GM23338 (cell line): ENCODE measurements at regions not wholly inside any gene's neighbourhood (a gene's known extent, or its start where the extent isn't known, plus 50 kb on each side); places are given as distances from the start of the nearest gene placed in this dataset.

Experiments
- ATAC-seq: fragments of 200-7000 bp; cut with Tn5 transposase; 3 replicates; pipeline ENCODE4 v1.9.1; 2020
- DNase-seq: peaks from one replicate; pipeline ENCODE4 v3.0.0-alpha.2; 2015; ENCODE audit warnings: low spot score
- H2AFZ ChIP-seq: fragments of 200-600 bp; sonication (generic); 2 replicates; pipeline ENCODE4 v1.8.0; 2016; ENCODE audit warnings: antibody characterized with exemption, mild to moderate bottlenecking, moderate library complexity
- H3F3A ChIP-seq: fragments of 200-600 bp; sonication (generic); replicated peaks from 2 replicates; pipeline ENCODE4 v1.8.0; 2017; ENCODE audit warnings: antibody characterized with exemption, mixed run types, low read depth
- H3K27ac ChIP-seq: fragments of 200-600 bp; sonication (generic); 2 replicates; pipeline ENCODE4 v1.6.1; 2016; ENCODE audit warnings: low read depth
- H3K27me3 ChIP-seq: fragments of 200-600 bp; sonication (generic); 2 replicates; pipeline ENCODE4 v1.8.0; 2016; ENCODE audit warnings: mild to moderate bottlenecking, mixed run types, moderate library complexity; ENCODE audit not compliant: insufficient read depth
- H3K36me3 ChIP-seq: fragments of 200-600 bp; sonication (generic); 2 replicates; pipeline ENCODE4 v1.8.0; 2016; ENCODE audit warnings: mild to moderate bottlenecking; ENCODE audit not compliant: insufficient read depth
- H3K4me1 ChIP-seq: fragments of 200-600 bp; sonication (generic); 2 replicates; pipeline ENCODE4 v1.8.0; 2016; ENCODE audit warnings: mild to moderate bottlenecking, moderate library complexity; ENCODE audit not compliant: insufficient read depth
- H3K4me2 ChIP-seq: fragments of 200-600 bp; sonication (generic); 2 replicates; pipeline ENCODE4 v1.7.1; 2017; ENCODE audit warnings: mixed run types
- H3K4me3 ChIP-seq: fragments of 200-600 bp; sonication (generic); 2 replicates; pipeline ENCODE4 v1.6.1; 2016; ENCODE audit warnings: mixed run types
- H3K79me2 ChIP-seq: fragments of 200-600 bp; sonication (generic); replicated peaks from 2 replicates; pipeline ENCODE4 v1.8.0; 2017; ENCODE audit warnings: mild to moderate bottlenecking; ENCODE audit not compliant: insufficient read depth
- H3K9me2 ChIP-seq: fragments of 200-600 bp; sonication (generic); 2 replicates; pipeline ENCODE4 v1.8.0; 2017; ENCODE audit not compliant: insufficient read depth
- H4K20me1 ChIP-seq: fragments of 200-600 bp; sonication (generic); replicated peaks from 2 replicates; pipeline ENCODE4 v1.8.0; 2017; ENCODE audit warnings: mild to moderate bottlenecking; ENCODE audit not compliant: insufficient read depth
- H3K27ac Mint-ChIP-seq: 2 replicates; pipeline ENCODE4 v1.8.0; 2020; ENCODE audit warnings: inconsistent platforms, mild to moderate bottlenecking, moderate library complexity, mixed read lengths
- H3K27me3 Mint-ChIP-seq: 3 replicates; pipeline ENCODE4 v1.8.0; 2022; ENCODE audit warnings: low read depth, mild to moderate bottlenecking, moderate library complexity, mixed read lengths, inconsistent platforms; ENCODE audit not compliant: insufficient read depth, poor library complexity
- H3K36me3 Mint-ChIP-seq: 3 replicates; pipeline ENCODE4 v1.8.0; 2021; ENCODE audit warnings: low read depth, mild to moderate bottlenecking, inconsistent platforms, moderate library complexity, mixed read lengths
- H3K4me1 Mint-ChIP-seq: 3 replicates; pipeline ENCODE4 v1.8.0; 2020; ENCODE audit warnings: mild to moderate bottlenecking, inconsistent platforms, mixed read lengths
- H3K4me3 Mint-ChIP-seq: 3 replicates; pipeline ENCODE4 v1.8.0; 2021; ENCODE audit warnings: moderate library complexity, mild to moderate bottlenecking, inconsistent platforms, mixed read lengths
- H3K9me3 Mint-ChIP-seq: 3 replicates; pipeline ENCODE4 v1.8.0; 2020; ENCODE audit warnings: moderate library complexity, mild to moderate bottlenecking, inconsistent platforms, mixed read lengths
- EZH2 ChIP-seq: fragments of 200-600 bp; sonication (generic); IDR thresholded peaks from one replicate; pipeline ENCODE4 v1.8.0; 2017; ENCODE audit warnings: antibody characterized with exemption, mild to moderate bottlenecking, low read depth; ENCODE audit not compliant: unreplicated experiment
- POLR2AphosphoS5 ChIP-seq: IDR thresholded peaks from 2 replicates; pipeline ENCODE4 v1.6.1; 2016; ENCODE audit warnings: antibody characterized with exemption, low read depth
- ZNF331 ChIP-seq: fragments of 250-450 bp; sonication (Bioruptor Pico); IDR thresholded peaks from 2 replicates; pipeline ENCODE4 v1.5.0; 2020; ENCODE audit warnings: low read depth, mild to moderate bottlenecking, moderate library complexity
- TF ChIP-seq, protein P1 (sequence below): fragments of 250-450 bp; sonication (Bioruptor Pico); IDR thresholded peaks from 2 replicates; pipeline ENCODE4 v1.5.0; 2020; ENCODE audit warnings: mild to moderate bottlenecking, moderate library complexity
- TF ChIP-seq, protein P2 (sequence below): IDR thresholded peaks from one replicate; pipeline ENCODE4 v1.6.1; 2018; ENCODE audit warnings: antibody characterized with exemption; ENCODE audit not compliant: unreplicated experiment

DNA sequence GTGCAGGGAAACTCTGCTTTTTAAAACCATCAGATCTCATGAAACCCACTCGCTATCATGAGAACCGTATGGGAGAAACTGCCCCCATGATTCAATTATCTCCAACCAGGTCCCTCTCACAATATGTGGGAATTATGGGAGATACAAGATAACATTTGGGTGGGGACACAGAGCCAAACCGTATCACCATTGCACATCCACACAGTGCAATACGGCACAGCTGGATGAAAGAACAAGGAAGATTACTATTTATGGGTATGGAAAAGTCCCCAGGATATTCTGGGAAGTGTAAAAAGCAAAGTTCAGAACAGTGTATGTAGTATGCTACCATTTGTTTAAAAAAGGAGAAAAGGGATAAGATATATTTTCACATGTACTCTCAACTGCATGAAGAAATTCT, 290.1 kb downstream of the PIK3C3 start (continued):
- TF ChIP-seq, protein P1, sequence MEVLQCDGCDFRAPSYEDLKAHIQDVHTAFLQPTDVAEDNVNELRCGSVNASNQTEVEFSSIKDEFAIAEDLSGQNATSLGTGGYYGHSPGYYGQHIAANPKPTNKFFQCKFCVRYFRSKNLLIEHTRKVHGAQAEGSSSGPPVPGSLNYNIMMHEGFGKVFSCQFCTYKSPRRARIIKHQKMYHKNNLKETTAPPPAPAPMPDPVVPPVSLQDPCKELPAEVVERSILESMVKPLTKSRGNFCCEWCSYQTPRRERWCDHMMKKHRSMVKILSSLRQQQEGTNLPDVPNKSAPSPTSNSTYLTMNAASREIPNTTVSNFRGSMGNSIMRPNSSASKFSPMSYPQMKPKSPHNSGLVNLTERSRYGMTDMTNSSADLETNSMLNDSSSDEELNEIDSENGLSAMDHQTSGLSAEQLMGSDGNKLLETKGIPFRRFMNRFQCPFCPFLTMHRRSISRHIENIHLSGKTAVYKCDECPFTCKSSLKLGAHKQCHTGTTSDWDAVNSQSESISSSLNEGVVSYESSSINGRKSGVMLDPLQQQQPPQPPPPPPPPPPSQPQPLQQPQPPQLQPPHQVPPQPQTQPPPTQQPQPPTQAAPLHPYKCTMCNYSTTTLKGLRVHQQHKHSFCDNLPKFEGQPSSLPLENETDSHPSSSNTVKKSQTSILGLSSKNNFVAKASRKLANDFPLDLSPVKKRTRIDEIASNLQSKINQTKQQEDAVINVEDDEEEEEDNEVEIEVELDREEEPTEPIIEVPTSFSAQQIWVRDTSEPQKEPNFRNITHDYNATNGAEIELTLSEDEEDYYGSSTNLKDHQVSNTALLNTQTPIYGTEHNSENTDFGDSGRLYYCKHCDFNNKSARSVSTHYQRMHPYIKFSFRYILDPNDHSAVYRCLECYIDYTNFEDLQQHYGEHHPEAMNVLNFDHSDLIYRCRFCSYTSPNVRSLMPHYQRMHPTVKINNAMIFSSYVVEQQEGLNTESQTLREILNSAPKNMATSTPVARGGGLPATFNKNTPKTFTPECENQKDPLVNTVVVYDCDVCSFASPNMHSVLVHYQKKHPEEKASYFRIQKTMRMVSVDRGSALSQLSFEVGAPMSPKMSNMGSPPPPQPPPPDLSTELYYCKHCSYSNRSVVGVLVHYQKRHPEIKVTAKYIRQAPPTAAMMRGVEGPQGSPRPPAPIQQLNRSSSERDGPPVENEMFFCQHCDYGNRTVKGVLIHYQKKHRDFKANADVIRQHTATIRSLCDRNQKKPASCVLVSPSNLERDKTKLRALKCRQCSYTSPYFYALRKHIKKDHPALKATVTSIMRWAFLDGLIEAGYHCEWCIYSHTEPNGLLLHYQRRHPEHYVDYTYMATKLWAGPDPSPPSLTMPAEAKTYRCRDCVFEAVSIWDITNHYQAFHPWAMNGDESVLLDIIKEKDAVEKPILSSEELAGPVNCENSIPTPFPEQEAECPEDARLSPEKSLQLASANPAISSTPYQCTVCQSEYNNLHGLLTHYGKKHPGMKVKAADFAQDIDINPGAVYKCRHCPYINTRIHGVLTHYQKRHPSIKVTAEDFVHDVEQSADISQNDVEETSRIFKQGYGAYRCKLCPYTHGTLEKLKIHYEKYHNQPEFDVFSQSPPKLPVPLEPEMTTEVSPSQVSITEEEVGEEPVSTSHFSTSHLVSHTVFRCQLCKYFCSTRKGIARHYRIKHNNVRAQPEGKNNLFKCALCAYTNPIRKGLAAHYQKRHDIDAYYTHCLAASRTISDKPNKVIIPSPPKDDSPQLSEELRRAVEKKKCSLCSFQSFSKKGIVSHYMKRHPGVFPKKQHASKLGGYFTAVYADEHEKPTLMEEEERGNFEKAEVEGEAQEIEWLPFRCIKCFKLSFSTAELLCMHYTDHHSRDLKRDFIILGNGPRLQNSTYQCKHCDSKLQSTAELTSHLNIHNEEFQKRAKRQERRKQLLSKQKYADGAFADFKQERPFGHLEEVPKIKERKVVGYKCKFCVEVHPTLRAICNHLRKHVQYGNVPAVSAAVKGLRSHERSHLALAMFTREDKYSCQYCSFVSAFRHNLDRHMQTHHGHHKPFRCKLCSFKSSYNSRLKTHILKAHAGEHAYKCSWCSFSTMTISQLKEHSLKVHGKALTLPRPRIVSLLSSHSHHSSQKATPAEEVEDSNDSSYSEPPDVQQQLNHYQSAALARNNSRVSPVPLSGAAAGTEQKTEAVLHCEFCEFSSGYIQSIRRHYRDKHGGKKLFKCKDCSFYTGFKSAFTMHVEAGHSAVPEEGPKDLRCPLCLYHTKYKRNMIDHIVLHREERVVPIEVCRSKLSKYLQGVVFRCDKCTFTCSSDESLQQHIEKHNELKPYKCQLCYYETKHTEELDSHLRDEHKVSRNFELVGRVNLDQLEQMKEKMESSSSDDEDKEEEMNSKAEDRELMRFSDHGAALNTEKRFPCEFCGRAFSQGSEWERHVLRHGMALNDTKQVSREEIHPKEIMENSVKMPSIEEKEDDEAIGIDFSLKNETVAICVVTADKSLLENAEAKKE (CRISPR knock-in tag) = no peak
- no peak for TF ChIP-seq POLR2AphosphoS5
- TF ChIP-seq, protein P2, sequence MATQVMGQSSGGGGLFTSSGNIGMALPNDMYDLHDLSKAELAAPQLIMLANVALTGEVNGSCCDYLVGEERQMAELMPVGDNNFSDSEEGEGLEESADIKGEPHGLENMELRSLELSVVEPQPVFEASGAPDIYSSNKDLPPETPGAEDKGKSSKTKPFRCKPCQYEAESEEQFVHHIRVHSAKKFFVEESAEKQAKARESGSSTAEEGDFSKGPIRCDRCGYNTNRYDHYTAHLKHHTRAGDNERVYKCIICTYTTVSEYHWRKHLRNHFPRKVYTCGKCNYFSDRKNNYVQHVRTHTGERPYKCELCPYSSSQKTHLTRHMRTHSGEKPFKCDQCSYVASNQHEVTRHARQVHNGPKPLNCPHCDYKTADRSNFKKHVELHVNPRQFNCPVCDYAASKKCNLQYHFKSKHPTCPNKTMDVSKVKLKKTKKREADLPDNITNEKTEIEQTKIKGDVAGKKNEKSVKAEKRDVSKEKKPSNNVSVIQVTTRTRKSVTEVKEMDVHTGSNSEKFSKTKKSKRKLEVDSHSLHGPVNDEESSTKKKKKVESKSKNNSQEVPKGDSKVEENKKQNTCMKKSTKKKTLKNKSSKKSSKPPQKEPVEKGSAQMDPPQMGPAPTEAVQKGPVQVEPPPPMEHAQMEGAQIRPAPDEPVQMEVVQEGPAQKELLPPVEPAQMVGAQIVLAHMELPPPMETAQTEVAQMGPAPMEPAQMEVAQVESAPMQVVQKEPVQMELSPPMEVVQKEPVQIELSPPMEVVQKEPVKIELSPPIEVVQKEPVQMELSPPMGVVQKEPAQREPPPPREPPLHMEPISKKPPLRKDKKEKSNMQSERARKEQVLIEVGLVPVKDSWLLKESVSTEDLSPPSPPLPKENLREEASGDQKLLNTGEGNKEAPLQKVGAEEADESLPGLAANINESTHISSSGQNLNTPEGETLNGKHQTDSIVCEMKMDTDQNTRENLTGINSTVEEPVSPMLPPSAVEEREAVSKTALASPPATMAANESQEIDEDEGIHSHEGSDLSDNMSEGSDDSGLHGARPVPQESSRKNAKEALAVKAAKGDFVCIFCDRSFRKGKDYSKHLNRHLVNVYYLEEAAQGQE = no peak

DNA sequence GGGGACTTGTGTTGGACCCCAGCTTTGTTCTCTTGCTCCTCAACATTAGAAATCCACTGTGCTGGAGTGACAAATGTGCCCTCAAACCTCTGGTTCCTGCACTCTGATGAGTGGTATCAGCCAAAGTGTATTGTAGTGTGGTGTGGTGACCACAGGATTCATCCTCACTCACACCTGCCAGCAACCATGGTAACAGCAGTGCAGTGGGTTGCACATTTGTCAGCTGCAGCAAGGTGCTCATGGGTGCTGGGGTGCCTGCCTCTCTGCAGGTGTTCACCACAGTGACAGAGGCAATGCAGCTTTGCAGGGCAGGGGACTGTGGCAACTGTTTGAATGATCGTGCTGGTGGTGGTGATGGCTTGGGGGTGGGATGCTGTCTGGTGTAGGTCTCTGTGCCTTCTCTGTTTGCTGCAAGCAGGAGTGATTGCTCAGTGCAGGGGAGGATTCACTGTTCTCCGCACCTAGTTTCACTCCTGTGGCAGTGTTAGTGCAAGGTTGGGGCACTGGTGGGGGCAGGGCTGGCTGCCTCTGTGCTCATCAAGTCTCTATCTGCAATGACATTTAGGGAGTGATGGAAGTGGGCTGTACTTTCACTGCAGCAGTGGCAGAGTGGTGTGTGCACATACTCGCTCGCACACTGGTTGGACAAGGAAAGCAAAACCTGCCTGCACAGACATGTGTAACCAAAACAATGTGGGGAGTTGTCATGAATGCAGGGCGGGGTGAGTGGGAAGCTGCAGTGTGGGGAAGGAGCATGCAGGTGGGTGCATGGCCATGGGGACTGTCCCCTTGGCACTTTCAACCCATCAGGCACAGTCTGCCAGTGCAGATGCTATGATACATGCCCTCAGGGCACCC, 301.1 kb downstream of the PIK3C3 start:
- peak overlapping the region; percentile 82; the same call in 1 of the 2 replicates for H3K27ac Mint-ChIP-seq
- H3K4me1 ChIP-seq = no peaks in the 10 kb centered on the region
- no peaks in the 10 kb centered on the region for H3K36me3 ChIP-seq
- H3K4me3 Mint-ChIP-seq = no peak overlapping the region
- DNase-seq (no peak), ATAC-seq (no peak)
- no peaks in the 10 kb centered on the region for H3K4me1 Mint-ChIP-seq
- H3K4me3 ChIP-seq = no peak overlapping the region
- peaks cover 8% of the 10 kb centered on the region; the same call in 1 of the 3 replicates for H3K9me3 Mint-ChIP-seq
- H4K20me1 ChIP-seq = no peaks in the 10 kb centered on the region
- no peak overlapping the region for H2AFZ ChIP-seq
- no peak overlapping the region for H3K27ac ChIP-seq
- no peaks in the 10 kb centered on the region for H3K79me2 ChIP-seq
- H3K27me3 ChIP-seq = no peaks in the 10 kb centered on the region
- H3K9me2 ChIP-seq = no peaks in the 10 kb centered on the region
- H3K27me3 Mint-ChIP-seq = peaks cover 4% of the 10 kb centered on the region
- H3K36me3 Mint-ChIP-seq = no peaks in the 10 kb centered on the region; the same call in 2 of the 3 replicates
- TF ChIP-seq ZNF331 (no peak), EZH2 (no peak)
- no peak overlapping the region for H3K4me2 ChIP-seq
- H3F3A ChIP-seq = no peaks in the 10 kb centered on the region
